Osteocyte (in vitro differentiated cells): ENCODE measurements at regions not wholly inside any gene's neighbourhood (a gene's known extent, or its start where the extent isn't known, plus 50 kb on each side); places are given as distances from the start of the nearest gene placed in this dataset.

Source experiments
- DNase-seq: peaks from one replicate; pipeline ENCODE4 v3.0.0; 2021; ENCODE audit warnings: mixed read lengths; ENCODE audit not compliant: unreplicated experiment; ENCODE audit errors: extremely low spot score
- H3K27ac Mint-ChIP-seq: one replicate; pipeline ENCODE4 v1.8.0; 2021; ENCODE audit warnings: mild to moderate bottlenecking, mixed read lengths; ENCODE audit not compliant: unreplicated experiment
- H3K27me3 Mint-ChIP-seq: one replicate; pipeline ENCODE4 v1.8.0; 2021; ENCODE audit warnings: mixed read lengths; ENCODE audit not compliant: unreplicated experiment
- H3K36me3 Mint-ChIP-seq: one replicate; pipeline ENCODE4 v1.8.0; 2021; ENCODE audit warnings: mixed read lengths; ENCODE audit not compliant: unreplicated experiment
- H3K4me1 Mint-ChIP-seq: one replicate; pipeline ENCODE4 v1.8.0; 2021; ENCODE audit warnings: mixed read lengths; ENCODE audit not compliant: unreplicated experiment
- H3K4me3 Mint-ChIP-seq: one replicate; pipeline ENCODE4 v1.8.0; 2021; ENCODE audit warnings: mild to moderate bottlenecking, moderate library complexity, mixed read lengths; ENCODE audit not compliant: unreplicated experiment
- H3K9me3 Mint-ChIP-seq: one replicate; pipeline ENCODE4 v1.8.0; 2021; ENCODE audit warnings: mixed read lengths; ENCODE audit not compliant: unreplicated experiment
- TF ChIP-seq, protein P1 (sequence below): fragments of 200-600 bp; sonication (generic); IDR thresholded peaks from 2 replicates; pipeline ENCODE4 v1.5.0; 2021; ENCODE audit warnings: antibody characterized with exemption, mild to moderate bottlenecking, moderate library complexity

DNA sequence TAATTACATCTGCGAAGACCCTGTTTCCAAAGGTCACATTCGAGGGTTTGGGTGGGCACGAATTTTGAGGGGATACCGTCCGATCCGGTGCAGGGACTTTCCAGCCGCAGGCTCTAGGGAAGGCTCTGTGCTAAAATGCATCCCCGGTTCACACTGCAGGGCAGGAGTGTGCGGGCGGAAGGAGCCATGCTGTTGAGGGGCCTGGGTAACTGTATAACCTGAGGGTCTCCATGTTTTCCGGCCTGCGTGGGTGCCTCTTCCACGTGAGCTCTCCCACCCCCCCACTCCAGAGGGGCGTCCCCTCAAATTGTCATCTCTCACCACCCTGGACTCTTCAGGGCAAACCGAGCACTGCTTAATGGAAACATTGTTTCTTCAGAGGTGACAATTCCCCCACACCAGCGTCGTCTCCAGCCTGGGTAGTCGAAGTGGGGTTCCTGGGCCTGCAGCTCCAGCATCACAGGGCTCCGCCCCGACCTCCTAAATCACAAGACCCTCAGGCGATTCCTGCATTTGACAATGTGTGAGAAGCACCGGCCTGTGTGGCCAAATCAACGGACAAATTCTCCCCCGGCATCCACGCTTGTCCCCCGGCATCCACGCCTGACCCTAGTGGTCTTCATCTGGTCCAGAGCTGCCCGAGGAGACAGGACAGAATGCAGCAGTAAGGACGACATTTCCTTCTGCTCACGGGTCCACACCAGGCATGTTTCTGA is 51.2 kb downstream of the FOXL3 start:
- Mint-ChIP-seq H3K27ac (no peak overlapping the region), H3K27me3 (peaks cover 6% of the 10 kb centered on the region), H3K9me3 (no peaks in the 10 kb centered on the region), H3K36me3 (no peaks in the 10 kb centered on the region), H3K4me1 (peaks cover 2% of the 10 kb centered on the region), H3K4me3 (no peak overlapping the region)
- no peak for DNase-seq
- TF ChIP-seq, protein P1, sequence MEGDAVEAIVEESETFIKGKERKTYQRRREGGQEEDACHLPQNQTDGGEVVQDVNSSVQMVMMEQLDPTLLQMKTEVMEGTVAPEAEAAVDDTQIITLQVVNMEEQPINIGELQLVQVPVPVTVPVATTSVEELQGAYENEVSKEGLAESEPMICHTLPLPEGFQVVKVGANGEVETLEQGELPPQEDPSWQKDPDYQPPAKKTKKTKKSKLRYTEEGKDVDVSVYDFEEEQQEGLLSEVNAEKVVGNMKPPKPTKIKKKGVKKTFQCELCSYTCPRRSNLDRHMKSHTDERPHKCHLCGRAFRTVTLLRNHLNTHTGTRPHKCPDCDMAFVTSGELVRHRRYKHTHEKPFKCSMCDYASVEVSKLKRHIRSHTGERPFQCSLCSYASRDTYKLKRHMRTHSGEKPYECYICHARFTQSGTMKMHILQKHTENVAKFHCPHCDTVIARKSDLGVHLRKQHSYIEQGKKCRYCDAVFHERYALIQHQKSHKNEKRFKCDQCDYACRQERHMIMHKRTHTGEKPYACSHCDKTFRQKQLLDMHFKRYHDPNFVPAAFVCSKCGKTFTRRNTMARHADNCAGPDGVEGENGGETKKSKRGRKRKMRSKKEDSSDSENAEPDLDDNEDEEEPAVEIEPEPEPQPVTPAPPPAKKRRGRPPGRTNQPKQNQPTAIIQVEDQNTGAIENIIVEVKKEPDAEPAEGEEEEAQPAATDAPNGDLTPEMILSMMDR = no peak

DNA sequence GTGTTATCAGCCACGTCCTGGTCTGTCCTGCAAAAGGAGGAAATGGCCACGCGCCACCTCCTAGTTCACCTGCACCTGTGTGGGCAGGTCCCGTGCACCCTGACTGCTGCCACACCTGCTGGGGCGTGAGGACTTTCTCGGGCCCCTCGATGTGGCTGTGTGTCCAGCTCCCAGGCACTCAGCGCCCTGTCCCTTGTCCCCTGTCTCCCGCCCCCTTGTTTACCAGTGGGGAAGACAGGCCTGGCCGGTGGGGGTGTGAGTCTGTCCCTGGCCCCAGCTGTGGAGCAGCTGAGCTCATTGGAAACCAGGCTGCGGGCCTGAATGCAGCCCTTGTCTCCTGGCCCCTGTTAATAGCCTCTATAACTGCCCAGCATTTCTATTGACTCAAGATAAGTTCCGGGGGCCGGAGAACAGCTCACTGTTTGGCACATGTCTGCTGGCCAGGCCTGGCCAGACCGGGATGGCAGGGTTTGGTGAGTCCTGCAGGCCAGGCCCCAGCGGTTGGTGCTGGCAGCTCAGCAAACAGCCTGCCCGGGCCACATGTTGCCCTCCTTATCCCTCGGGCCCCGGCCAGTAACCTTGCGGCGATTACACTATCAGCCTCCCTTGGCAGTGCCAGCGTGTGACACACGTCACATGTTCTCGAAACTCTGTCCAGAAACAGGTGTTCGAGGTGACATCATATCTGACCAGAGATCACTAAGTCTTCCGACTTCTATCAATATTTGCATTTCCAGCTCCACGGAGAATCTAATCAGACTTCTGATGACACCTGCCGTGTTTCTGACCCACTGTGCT is 52.1 kb downstream of the FOXL3 start:
- peaks cover 6% of the 10 kb centered on the region for H3K27me3 Mint-ChIP-seq
- TF ChIP-seq, protein P1 = no peak
- H3K36me3 Mint-ChIP-seq = no peaks in the 10 kb centered on the region
- H3K4me3 Mint-ChIP-seq = no peak overlapping the region
- no peaks in the 10 kb centered on the region for H3K9me3 Mint-ChIP-seq
- peaks cover 2% of the 10 kb centered on the region for H3K4me1 Mint-ChIP-seq
- H3K27ac Mint-ChIP-seq = no peak overlapping the region
- no peak for DNase-seq

DNA sequence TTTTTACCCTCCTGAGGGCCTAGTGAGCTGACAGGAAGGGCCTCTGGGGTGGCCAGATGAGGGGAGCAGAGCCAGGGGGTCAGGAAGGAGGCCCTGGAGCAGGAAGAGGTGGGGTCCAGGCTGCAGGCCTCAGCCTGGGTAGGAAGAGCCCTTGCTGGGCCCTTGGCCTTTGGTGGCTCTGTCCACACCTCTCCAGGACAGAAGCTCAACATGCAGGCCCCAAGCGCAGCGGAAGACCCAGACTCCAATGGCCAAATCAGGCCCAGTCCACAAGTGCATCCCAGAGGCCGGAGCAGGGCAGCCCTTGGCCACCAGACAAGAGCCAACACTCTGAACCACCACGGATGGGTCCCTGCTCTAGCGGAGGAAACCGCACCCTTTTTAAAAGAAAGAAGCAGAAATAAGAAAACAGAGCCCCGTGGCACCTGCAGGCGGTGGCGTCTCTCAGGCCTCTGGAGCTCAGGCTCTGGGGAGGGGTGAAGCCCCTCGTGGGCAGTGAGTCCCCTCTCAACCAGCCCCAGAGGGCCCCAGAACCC is 52.8 kb downstream of the FOXL3 start:
- Mint-ChIP-seq H3K9me3 (no peaks in the 10 kb centered on the region), H3K27ac (no peak overlapping the region), H3K27me3 (peaks cover 6% of the 10 kb centered on the region), H3K4me3 (no peak overlapping the region), H3K36me3 (no peaks in the 10 kb centered on the region), H3K4me1 (peaks cover 2% of the 10 kb centered on the region)
- TF ChIP-seq, protein P1 = no peak
- DNase-seq = no peak

DNA sequence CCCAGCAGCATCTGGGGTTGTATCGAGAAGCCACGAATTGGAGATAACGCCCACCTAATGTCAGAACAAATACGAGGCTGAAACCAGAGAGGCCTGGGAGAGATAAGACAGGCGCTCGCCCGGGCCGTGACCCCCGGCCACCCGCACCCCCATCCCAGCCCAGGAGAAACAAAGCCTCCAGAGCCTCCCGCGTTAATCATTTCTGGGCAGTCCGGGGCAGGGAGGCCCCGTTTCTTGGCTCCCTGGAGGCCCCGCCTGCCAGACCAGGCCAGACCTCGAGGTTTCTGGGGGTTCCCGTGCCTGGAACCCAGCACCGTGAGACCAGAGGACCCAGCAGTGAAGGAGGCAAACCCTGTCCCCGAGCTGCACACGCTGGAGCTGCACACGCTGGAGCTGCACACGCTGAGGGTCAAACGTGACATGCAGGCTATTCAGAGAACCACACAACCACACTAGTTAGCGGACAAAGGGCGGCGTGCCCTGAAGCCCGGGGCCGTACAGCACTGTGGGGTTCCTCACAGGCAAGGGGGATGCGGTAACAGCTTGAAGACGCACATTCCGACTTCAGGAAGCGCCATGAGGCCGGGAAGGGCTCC is 53.4 kb downstream of the FOXL3 start:
- Mint-ChIP-seq H3K4me3 (no peak overlapping the region), H3K27me3 (peaks cover 6% of the 10 kb centered on the region), H3K36me3 (no peaks in the 10 kb centered on the region), H3K9me3 (no peaks in the 10 kb centered on the region), H3K4me1 (peaks cover 2% of the 10 kb centered on the region), H3K27ac (no peak overlapping the region)
- no peak for DNase-seq
- TF ChIP-seq, protein P1 = no peak
